IMR-90 (cell line): ENCODE measurements at regions not wholly inside any gene's neighbourhood (a gene's known extent, or its start where the extent isn't known, plus 50 kb on each side); places are given as distances from the start of the nearest gene placed in this dataset.

Source experiments
- ATAC-seq: fragments of 200-7000 bp; cut with Tn5 transposase; 2 replicates; pipeline ENCODE4 v1.9.1; 2020; ENCODE audit warnings: low read depth, mild to moderate bottlenecking, moderate library complexity
- BruUV-seq: library from RNA; stranded (reverse); fragments of 400-500 nt; replicated peaks from 2 replicates; lab custom pipeline; 2021; lab: Mats Ljungman, UMichigan
- CTCF ChIA-PET: fragments of 300-600 bp; formaldehyde crosslinking; extraction: SDS; loops from one replicate; lab custom pipeline; 2021; ENCODE audit warnings: antibody characterized with exemption; lab: Yijun Ruan, JAX
- POLR2A ChIA-PET: fragments of 300-600 bp; sonication (Branson Sonifier 250); formaldehyde crosslinking; loops from one replicate; lab custom pipeline; 2022; ENCODE audit warnings: antibody characterized with exemption; ENCODE audit not compliant: unreplicated experiment; lab: Charles Lee
- DNase-seq: peaks from one replicate; pipeline ENCODE4 v3.0.0; 2013
- H2AFZ ChIP-seq: replicated peaks from 2 replicates; pipeline ENCODE3; 2013; ENCODE audit warnings: low read length, mild to moderate bottlenecking; ENCODE audit not compliant: poor library complexity
- H2AK5ac ChIP-seq: 2 replicates; pipeline ENCODE4 v1.6.1; 2013; ENCODE audit warnings: low read depth, low read length, inconsistent platforms
- H2AK9ac ChIP-seq: replicated peaks from 2 replicates; pipeline ENCODE3; 2013; ENCODE audit warnings: mild to moderate bottlenecking, low read depth, low read length, moderate library complexity; ENCODE audit not compliant: poor library complexity
- H2BK120ac ChIP-seq: 2 replicates; pipeline ENCODE4 v1.6.1; 2013; ENCODE audit warnings: low read depth, low read length, inconsistent platforms
- H2BK15ac ChIP-seq: 3 replicates; pipeline ENCODE4 v1.6.1; 2013; ENCODE audit warnings: low read depth, low read length, inconsistent platforms
- H2BK20ac ChIP-seq: 2 replicates; pipeline ENCODE4 v1.6.1; 2013; ENCODE audit warnings: low read depth, mild to moderate bottlenecking, inconsistent platforms, low read length, moderate library complexity
- H2BK5ac ChIP-seq: 2 replicates; pipeline ENCODE4 v1.6.1; 2013; ENCODE audit warnings: mild to moderate bottlenecking, low read depth, low read length, inconsistent platforms; ENCODE audit not compliant: poor library complexity, severe bottlenecking
- H3K14ac ChIP-seq: replicated peaks from 2 replicates; pipeline ENCODE4 v1.6.1; 2013; ENCODE audit warnings: low read depth, low read length, inconsistent platforms
- H3K18ac ChIP-seq: 2 replicates; pipeline ENCODE4 v1.6.1; 2013; ENCODE audit warnings: low read depth, low read length, control low read depth
- H3K23ac ChIP-seq: 2 replicates; pipeline ENCODE4 v1.6.1; 2013; ENCODE audit warnings: low read depth, low read length, inconsistent platforms
- H3K27ac ChIP-seq: 2 replicates; pipeline ENCODE4 v1.5.1; 2013; ENCODE audit warnings: mild to moderate bottlenecking, control low read depth, low read length; ENCODE audit not compliant: insufficient read depth
- H3K27me3 ChIP-seq: 2 replicates; pipeline ENCODE4 v1.6.1; 2013; ENCODE audit warnings: low read length; ENCODE audit not compliant: control insufficient read depth, insufficient read depth
- H3K36me3 ChIP-seq: 2 replicates; pipeline ENCODE4 v1.6.1; 2013; ENCODE audit warnings: low read length, mixed read lengths; ENCODE audit not compliant: control insufficient read depth, insufficient read depth
- H3K4ac ChIP-seq: 2 replicates; pipeline ENCODE4 v1.6.1; 2013; ENCODE audit warnings: low read depth, low read length, inconsistent platforms
- H3K4me1 ChIP-seq: 2 replicates; pipeline ENCODE4 v1.6.1; 2013; ENCODE audit warnings: low read length, mixed read lengths; ENCODE audit not compliant: control insufficient read depth, insufficient read depth
- H3K4me2 ChIP-seq: 2 replicates; pipeline ENCODE4 v1.6.1; 2013; ENCODE audit warnings: low read depth, mild to moderate bottlenecking, control low read depth, low read length, moderate library complexity
- H3K4me3 ChIP-seq: 2 replicates; pipeline ENCODE4 v1.5.1; 2013; ENCODE audit warnings: low read depth, mild to moderate bottlenecking, control low read depth, low read length, moderate library complexity; ENCODE audit not compliant: insufficient read depth
- H3K56ac ChIP-seq: 2 replicates; pipeline ENCODE4 v1.6.1; 2013; ENCODE audit warnings: low read length, inconsistent platforms; ENCODE audit not compliant: insufficient read depth; ENCODE audit errors: extremely low read depth
- H3K79me1 ChIP-seq, 2 experiments: 2 replicates each; pipeline ENCODE4 v1.6.1; 2013; ENCODE audit warnings: low read length in 2 of 2, inconsistent platforms in 1 of 2, low read depth in 1 of 2
- H3K9ac ChIP-seq: 2 replicates; pipeline ENCODE4 v1.6.1; 2013; ENCODE audit warnings: low read depth, low read length, control low read depth
- H3K9me1 ChIP-seq: 2 replicates; pipeline ENCODE4 v1.6.1; 2013; ENCODE audit warnings: low read length, inconsistent platforms; ENCODE audit not compliant: insufficient read depth
- H3K9me3 ChIP-seq: 2 replicates; pipeline ENCODE4 v1.6.1; 2013; ENCODE audit warnings: low read length; ENCODE audit not compliant: control insufficient read depth, insufficient read depth
- H4K20me1 ChIP-seq: 2 replicates; pipeline ENCODE4 v1.6.1; 2013; ENCODE audit warnings: low read length, inconsistent platforms; ENCODE audit not compliant: insufficient read depth
- H4K5ac ChIP-seq: 2 replicates; pipeline ENCODE4 v1.6.1; 2013; ENCODE audit warnings: mild to moderate bottlenecking, low read depth, low read length, control low read depth
- H4K8ac ChIP-seq, 2 experiments: 2 replicates each; pipeline ENCODE4 v1.6.1; 2013; ENCODE audit warnings: low read depth in 2 of 2, low read length in 2 of 2, control low read depth in 1 of 2, inconsistent platforms in 1 of 2
- H4K91ac ChIP-seq: 2 replicates; pipeline ENCODE4 v1.6.1; 2013; ENCODE audit warnings: low read depth, low read length, inconsistent platforms; ENCODE audit not compliant: insufficient read depth
- CEBPB ChIP-seq: IDR thresholded peaks from 2 replicates; pipeline ENCODE4 v1.6.1; 2012; ENCODE audit warnings: low read depth, low read length, improper control_type of control experiment
- CHD1 ChIP-seq: IDR thresholded peaks from 2 replicates; pipeline ENCODE4 v1.6.1; 2012; ENCODE audit warnings: low read depth, low read length, improper control_type of control experiment
- CTCF ChIP-seq: conservative IDR thresholded peaks from 2 replicates; pipeline ENCODE4 v1.5.1; 2012; ENCODE audit warnings: mild to moderate bottlenecking, low read depth, low read length, improper control_type of control experiment
- ELK1 ChIP-seq: fragments of 150-350 bp; IDR thresholded peaks from 2 replicates; pipeline ENCODE4 v1.6.1; 2016; ENCODE audit warnings: low read depth, mild to moderate bottlenecking, low read length, moderate library complexity, borderline replicate concordance
- FOS ChIP-seq: fragments of 150-350 bp; IDR thresholded peaks from 2 replicates; pipeline ENCODE4 v1.6.1; 2016; ENCODE audit warnings: low read depth, low read length
- MAFK ChIP-seq: IDR thresholded peaks from 2 replicates; pipeline ENCODE4 v1.6.1; 2012; ENCODE audit warnings: low read depth, low read length, improper control_type of control experiment
- MXI1 ChIP-seq: IDR thresholded peaks from 2 replicates; pipeline ENCODE4 v1.6.1; 2012; ENCODE audit warnings: low read depth, mild to moderate bottlenecking, low read length, moderate library complexity, borderline replicate concordance
- NFE2L2 ChIP-seq: fragments of 150-350 bp; IDR thresholded peaks from 2 replicates; pipeline ENCODE4 v1.6.1; 2016; ENCODE audit warnings: low read depth, mild to moderate bottlenecking, low read length
- POLR2A ChIP-seq: IDR thresholded peaks from 2 replicates; pipeline ENCODE4 v1.6.1; 2012; ENCODE audit warnings: mild to moderate bottlenecking, low read depth, low read length
- RCOR1 ChIP-seq: IDR thresholded peaks from 2 replicates; pipeline ENCODE4 v1.6.1; 2012; ENCODE audit warnings: mild to moderate bottlenecking, low read length, improper control_type of control experiment; ENCODE audit not compliant: insufficient replicate concordance
- RFX5 ChIP-seq: IDR thresholded peaks from 2 replicates; pipeline ENCODE4 v1.8.0; 2012; ENCODE audit warnings: low read depth, mild to moderate bottlenecking, low read length, moderate library complexity
- SMC3 ChIP-seq: fragments of 150-350 bp; IDR thresholded peaks from 2 replicates; pipeline ENCODE4 v1.6.1; 2016; ENCODE audit warnings: low read depth, mild to moderate bottlenecking, antibody characterized with exemption, low read length, moderate library complexity
- WGBS, 2 experiments: methylation state at CpG; one replicate each; pipeline versions ENCODE4 v1.1.5 to v1.1.7; 2013; ENCODE audit warnings: missing lambda C conversion rate in 2 of 2; ENCODE audit not compliant: insufficient read length in 1 of 2; ENCODE audit errors: extremely low coverage in 2 of 2; 5-methylcytosine and 5-hydroxymethylcytosine counted together
- dilution Hi-C: fragments of 300-500 bp; cut with HindIII; formaldehyde crosslinking; loops from one replicate; pipeline ENCODE4 v1.14.3; 2018; ENCODE audit warnings: low sequenced_read_pairs; ENCODE audit not compliant: unreplicated experiment
- in situ Hi-C: fragments of 300-500 bp; cut with MboI; formaldehyde crosslinking; loops from 3 replicates; pipeline ENCODE4 v1.14.3; 2019; ENCODE audit warnings: low sequenced_read_pairs, inconsistent platforms, mixed read lengths
- intact Hi-C: fragments of 100-400 bp; cut with micrococcal nuclease; formaldehyde crosslinking; loops from 2 replicates; pipeline ENCODE4 v1.10.0; 2022

GRCh38 chr4:1509366-1509765 is 103.1 kb upstream of the NKX1-1 start:
- H2BK15ac ChIP-seq, result no peak overlapping the region
- no TSS peak for BruUV-seq

More at GRCh38 chr4:1509366-1509765, 103.1 kb upstream of the NKX1-1 start:
- ChIA-PET POLR2A (no interaction called here), CTCF (no interaction called here)
- Histone ChIP-seq H4K5ac (no peak overlapping the region), H3K23ac (no peak overlapping the region), H3K4me1 (no peaks in the 10 kb centered on the region), H2AFZ (no peak overlapping the region), H2BK120ac (no peak overlapping the region), H4K91ac (no peak overlapping the region), H2AK5ac (no peak overlapping the region), H3K14ac (no peak overlapping the region), H2AK9ac (no peak overlapping the region), H3K79me1 (no peaks in the 10 kb centered on the region), H3K27me3 (peaks cover 50% of the 10 kb centered on the region), H3K56ac (no peak overlapping the region), H3K18ac (no peak overlapping the region), H3K4me3 (no peak overlapping the region), H3K4me2 (no peak overlapping the region), H3K9ac (no peak overlapping the region), H3K9me1 (no peaks in the 10 kb centered on the region), H2BK20ac (no peak overlapping the region), H3K36me3 (no peaks in the 10 kb centered on the region), H2BK5ac (no peak overlapping the region), H3K4ac (no peak overlapping the region), H4K8ac (no peak overlapping the region), H3K9me3 (peaks cover 10% of the 10 kb centered on the region; the same call in 1 of the 2 replicates), H4K20me1 (no peaks in the 10 kb centered on the region; the same call in 1 of the 2 replicates), H3K27ac (no peak overlapping the region)
- no peak for TF ChIP-seq SMC3
- TF ChIP-seq MAFK, result no peak
- no peak for TF ChIP-seq RCOR1
- TF ChIP-seq CTCF, result no peak
- TF ChIP-seq CHD1, result no peak
- TF ChIP-seq MXI1, result no peak
- no peak for TF ChIP-seq FOS
- no peak for TF ChIP-seq NFE2L2
- no peak for TF ChIP-seq RFX5
- no peak for TF ChIP-seq CEBPB
- TF ChIP-seq ELK1, result no peak
- TF ChIP-seq POLR2A, result no peak
- dilution Hi-C loops, result no loop called here
- in situ Hi-C loops, result no loop called here
- WGBS, 2 experiments, result 34% methylated on average over 4 of the region's 9 CpGs; no CpG with 5 or more reads in 1 of the 2 experiments
- ATAC-seq (no peak), DNase-seq (no peak)
- intact Hi-C loops, result no loop called here
